GM12801 (cell line): ENCODE measurements at regions not wholly inside any gene's neighbourhood (a gene's known extent, or its start where the extent isn't known, plus 50 kb on each side); places are given as distances from the start of the nearest gene placed in this dataset.

Source experiments
- TF ChIP-seq, protein P1 (sequence below): IDR thresholded peaks from one replicate; pipeline ENCODE4 v1.5.1; 2011; ENCODE audit warnings: control low read depth; ENCODE audit not compliant: insufficient read length; ENCODE audit errors: extremely low read depth

- TF ChIP-seq, protein P1, sequence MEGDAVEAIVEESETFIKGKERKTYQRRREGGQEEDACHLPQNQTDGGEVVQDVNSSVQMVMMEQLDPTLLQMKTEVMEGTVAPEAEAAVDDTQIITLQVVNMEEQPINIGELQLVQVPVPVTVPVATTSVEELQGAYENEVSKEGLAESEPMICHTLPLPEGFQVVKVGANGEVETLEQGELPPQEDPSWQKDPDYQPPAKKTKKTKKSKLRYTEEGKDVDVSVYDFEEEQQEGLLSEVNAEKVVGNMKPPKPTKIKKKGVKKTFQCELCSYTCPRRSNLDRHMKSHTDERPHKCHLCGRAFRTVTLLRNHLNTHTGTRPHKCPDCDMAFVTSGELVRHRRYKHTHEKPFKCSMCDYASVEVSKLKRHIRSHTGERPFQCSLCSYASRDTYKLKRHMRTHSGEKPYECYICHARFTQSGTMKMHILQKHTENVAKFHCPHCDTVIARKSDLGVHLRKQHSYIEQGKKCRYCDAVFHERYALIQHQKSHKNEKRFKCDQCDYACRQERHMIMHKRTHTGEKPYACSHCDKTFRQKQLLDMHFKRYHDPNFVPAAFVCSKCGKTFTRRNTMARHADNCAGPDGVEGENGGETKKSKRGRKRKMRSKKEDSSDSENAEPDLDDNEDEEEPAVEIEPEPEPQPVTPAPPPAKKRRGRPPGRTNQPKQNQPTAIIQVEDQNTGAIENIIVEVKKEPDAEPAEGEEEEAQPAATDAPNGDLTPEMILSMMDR = no peak
Measured at GRCh38 chr5:155136216-155136850, 122.8 kb downstream of the KIF4B start.

GRCh38 chr5:155137683-155138082 is 124.1 kb downstream of the KIF4B start:
- TF ChIP-seq, protein P1 = no peak

DNA sequence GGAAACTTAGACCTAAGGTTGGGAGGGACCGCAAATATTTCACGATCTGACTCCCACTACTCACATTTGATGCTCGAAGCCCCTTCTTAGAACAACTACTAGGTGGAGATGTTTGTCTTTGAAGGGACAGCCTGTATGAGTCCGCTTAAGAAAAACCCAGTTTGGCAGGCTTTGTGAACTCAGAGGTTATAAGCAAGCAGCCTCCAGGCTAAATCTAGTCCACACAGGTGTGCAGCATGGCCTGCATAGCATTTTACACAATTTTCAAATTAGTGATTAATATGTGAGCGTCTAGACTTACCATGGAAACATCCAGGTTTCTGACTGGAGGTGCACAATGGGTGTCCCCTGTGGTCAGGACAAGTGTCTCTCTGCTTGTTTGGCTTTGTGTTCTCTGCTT is 127.1 kb downstream of the KIF4B start:
- TF ChIP-seq, protein P1 = no peak

DNA sequence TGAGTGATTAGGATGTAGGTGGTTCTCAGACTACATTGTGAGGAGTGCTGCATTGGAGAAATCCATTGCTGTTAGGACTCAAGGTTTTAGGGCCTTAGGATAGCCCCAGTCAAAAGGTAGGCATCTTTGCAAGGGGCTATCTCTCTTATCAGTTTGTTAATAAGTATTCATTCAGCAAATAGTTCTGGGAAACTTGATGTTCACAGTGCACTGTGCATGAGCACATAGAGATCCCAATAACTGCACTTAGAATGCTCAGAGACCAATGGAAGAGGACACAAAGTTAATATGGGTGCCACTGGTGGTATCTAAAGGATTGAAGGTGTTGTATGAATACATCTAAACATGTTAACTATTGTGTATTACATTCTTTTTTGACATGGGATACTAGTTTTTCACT is 131.4 kb downstream of the KIF4B start:
- TF ChIP-seq, protein P1 = no peak

DNA sequence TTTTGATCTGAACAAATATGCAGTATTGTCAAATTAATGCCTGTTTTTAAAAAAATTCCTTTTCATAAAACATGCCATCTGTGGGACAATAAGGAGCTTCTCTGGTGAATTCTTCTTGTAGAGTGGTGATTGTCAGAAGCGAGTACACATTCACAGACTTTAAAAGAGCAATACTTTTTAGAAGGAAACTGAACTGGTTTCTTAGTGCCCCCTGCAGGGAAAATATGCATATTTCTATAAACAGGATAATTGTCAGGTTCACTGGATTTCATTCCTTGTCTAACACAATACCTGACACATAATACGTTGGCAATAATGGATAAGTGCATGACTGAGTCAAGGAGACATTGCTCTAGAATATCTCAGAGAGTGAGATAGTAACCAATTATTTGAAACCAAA is 133.7 kb downstream of the KIF4B start:
- TF ChIP-seq, protein P1 = no peak

DNA sequence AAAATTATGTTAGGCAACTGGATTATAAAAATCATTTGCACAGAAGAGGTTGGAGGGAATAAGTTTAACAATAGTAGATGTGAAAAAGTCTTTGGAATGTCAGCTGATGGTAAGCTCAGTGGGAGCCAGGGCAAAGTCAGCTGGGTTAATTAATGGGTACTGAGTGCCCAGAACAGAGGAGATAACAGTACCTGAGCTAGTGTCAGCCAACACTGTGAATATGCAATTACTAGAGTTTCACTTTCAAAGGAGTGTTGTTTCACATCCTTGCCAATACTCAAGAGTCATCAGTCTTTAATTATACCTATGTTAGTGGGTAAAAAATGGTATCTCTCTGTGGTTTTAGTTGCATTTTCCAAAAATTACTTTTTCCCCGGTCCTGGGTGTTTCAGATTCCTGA is 135.1 kb downstream of the KIF4B start:
- TF ChIP-seq, protein P1 = no peak

DNA sequence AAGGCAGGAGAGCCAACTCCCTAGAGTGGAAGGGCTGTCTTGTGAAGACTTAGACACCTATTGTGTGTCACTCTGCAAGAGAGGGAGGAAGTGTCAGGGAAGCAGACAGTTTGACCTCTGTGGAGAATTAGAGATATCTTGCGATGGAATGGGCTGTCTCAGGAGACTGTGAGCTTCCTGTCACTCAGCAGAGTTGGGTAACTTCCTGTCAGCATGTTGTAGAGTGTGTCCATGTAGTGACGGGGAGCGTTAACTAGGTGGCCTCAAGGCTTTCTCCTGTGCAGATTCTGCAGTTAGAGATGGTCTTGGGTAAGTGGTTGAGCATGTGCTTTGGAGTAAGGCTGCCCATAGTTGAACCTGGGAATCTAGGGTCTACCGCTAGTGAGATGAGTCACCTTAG is 136.5 kb downstream of the KIF4B start:
- TF ChIP-seq, protein P1 = no peak
